Activated T-helper 9 cell treated with anti-CD3 and anti-CD28 coated beads, Interleukin-2, amount 50 U/mL, for 16 hours (primary cell): ENCODE measurements at regions not wholly inside any gene's neighbourhood (a gene's known extent, or its start where the extent isn't known, plus 50 kb on each side); places are given as distances from the start of the nearest gene placed in this dataset.

Experiments
- DNase-seq: peaks from one replicate; pipeline ENCODE4 v3.0.0-alpha.2; 2020; ENCODE audit warnings: low read depth

DNA sequence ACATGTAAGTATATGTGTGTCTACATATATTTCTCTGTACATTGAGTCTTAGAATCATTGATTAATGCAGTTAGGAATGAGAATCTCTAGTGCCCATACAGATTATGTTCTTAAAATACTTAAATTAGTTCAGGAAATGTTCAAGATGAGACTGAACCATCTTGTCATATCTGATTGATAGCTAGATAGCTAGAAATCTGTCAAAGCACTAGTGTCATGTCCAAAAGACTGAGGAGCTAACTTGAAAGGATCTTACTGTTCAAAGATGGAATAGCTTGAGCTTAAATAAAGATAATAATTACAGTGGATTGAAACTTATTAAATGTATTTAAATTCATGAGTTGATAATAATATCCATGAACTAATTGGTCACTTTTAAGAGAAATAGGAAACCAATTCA lies 191.7 kb upstream of the TCF21 start:
- DNase-seq: no peak

DNA sequence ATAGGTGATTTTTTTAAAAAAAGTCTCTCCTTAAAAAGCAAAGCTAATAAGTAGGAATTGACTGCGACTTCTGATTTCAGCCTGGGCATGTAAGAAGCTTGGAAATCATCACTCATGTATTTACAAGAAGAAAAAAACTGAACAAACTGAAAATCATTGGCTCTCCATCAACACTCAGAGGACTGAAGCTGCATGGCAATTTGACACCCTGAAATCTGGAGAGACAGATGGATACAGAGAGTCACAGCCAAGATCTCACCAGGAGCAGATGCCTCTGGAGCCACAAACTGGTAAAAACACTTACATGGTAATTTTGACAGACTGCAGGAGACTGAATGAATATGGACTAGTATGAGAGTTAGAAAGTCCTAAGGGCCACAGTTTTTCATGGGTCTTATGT lies 191.2 kb upstream of the TCF21 start:
- no peak for DNase-seq

DNA sequence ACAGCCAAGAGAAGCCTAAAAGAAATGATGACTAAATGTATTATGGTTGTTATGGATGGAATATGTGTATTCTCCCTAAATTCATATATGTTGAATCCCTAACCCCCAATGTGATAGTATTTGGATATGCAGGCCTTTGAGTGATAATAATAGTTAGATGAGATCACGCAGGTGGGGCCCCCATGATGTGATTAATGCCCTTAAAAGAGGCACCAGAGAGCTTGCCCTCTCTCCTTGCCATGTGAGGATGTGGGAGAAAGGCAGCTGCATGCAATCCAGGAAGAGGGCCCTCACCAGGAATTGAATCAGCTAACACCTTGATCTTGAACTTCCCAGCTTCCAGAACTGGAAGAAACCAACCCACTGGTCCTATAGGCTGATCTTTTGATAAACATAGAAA lies 190.6 kb upstream of the TCF21 start:
- no peak for DNase-seq

DNA sequence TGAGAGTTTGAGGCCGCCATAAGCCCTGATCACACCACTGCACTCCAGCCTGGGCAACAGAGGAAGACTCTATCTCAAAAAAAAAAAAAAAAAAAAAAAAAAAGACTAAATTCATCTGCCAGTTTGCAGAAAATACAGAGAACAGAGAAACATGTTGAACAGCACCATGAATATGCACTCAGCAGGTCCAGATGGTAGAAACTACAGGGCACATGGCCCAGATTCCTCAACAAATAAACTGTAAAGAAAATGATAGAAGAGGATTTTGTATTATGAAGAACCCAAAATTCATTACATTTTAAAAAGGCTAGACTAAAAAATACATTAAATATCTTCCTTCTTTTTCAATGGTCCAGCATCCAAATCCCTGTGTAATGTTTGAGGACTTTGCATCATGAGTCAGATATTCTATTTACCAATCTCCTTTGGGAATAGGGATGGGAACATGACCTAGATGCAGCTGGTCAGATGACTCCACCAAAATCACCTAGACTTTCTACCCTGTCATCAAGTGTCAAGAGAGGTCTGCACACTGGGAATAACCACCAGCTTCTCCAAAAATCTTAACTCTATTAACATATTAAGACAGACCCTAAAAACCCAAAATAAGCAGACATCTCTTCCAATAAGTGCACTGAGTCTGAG lies 189.1 kb upstream of the TCF21 start:
- no peak for DNase-seq

DNA sequence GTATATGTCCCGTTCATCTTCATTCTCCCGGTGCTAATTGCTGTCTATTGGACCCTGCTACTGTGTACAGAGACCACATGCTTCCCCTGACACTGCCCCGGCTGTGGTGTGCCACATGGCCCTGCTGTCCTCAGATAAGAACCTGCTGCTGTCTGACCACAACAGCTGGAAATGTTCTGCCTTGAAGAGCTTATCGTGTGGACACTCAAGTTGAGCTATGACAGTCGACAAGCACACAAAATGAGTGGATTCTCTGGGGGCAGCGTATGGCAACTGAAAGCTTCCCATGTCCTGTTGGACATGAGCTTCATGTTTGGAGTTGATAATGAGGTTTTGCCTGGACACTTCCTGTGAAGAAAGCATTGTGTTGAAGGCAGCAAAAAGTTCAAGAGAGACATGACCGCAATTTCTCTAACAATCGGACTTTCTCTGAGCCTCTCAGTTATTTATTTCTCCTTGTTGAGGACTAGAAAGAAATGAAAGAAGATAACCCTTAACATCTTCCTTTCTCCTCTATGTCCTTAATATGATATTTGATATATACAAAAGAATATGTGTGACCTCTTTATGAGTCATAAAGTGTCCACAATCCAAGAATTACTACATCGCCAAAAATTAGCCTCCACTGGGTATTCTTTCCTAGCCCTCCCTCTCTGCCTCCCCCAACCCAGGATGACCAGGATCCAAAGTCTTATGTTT lies 187.1 kb upstream of the TCF21 start:
- DNase-seq: no peak

DNA sequence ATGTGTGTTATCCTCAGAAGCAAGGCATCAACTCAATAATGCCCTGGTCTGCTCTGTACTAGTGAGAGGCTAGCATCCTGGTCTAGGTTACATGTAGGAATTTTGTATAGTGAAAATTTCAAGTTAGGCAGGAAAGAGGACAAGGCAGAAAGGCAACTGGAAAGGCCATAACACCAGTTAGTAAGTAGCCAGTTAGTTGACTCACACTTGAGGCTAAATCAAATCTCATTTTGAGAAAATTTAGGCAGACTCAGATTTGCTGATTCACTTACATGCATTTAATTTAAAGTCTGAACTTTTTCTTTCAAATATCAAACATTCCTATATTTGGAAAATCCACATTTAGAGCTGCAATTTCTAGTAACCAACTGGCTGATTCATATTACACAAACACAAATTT lies 184.5 kb upstream of the TCF21 start:
- no peak for DNase-seq

DNA sequence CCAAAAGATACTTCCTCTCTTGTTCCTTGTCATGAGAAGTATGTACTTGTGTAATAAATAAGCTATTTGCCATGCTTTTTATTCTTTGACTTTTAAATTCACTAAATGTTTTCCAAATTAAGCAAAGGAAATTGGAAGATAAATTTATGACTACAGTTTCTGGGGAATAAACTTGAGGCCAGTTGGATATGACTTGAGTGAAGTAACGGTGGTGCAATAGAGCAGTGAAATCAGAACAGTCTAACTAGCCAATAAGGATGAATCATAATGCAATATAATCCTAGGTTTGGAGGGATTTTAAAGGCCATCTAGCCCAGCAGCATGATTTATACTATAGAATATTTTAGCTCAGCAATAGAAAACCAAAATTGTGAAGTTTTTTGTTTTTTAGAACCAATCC lies 183.8 kb upstream of the TCF21 start:
- no peak for DNase-seq

DNA sequence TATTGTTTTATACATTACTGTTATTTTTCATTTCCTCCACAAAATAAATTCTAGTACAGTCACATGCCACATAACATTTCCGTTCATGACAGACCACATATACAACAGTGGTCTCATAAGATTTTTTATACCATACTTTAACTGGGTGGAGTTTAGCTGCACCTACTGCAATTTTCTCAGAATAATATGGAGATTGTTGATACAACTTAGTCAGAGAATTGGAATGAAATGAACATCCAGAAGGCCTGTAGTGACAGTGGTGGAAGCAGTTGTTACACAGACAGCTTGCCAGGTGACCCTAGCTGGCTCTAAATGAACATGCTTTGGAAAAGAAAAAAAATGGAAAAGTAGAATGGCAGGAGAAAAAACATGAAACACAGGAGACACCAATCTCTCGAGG lies 183.2 kb upstream of the TCF21 start:
- no peak for DNase-seq

DNA sequence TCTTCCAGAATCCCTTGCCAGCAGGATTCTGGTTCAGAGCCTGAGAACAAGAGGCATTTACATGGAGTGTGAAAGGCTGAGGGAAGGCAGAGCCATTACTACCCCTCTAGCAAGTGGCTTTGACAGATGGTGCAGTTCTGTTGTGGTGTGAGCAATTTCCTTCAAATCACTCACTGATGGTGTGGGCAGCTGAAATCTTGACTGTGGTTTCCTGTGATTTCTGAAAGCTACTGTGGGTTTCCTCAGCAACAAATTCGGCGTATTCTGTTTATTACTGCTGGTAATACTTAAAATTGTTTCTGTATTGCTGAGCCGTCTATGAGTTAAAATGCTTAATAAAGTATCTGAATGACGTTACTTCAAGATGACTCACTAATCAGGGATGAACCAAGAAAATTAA lies 181.5 kb upstream of the TCF21 start:
- no peak for DNase-seq

DNA sequence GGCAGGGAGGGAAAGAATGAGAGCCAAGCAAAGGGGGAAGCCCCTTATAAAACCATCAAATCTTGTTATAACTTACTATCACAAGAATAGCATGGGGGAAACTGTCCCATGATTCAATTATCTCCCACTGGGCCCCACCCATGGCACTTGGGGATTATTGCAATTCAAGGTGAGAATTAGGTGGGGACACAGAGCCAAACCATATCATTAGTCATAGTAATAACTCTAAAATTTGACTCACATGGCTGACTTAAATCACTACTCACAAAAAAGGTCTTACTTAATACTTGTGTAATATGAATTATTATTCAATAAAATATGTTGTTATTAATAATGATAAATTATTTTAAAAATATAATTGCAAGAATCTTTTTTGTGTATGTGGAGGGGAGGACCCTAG lies 178.1 kb upstream of the TCF21 start:
- DNase-seq: no peak

DNA sequence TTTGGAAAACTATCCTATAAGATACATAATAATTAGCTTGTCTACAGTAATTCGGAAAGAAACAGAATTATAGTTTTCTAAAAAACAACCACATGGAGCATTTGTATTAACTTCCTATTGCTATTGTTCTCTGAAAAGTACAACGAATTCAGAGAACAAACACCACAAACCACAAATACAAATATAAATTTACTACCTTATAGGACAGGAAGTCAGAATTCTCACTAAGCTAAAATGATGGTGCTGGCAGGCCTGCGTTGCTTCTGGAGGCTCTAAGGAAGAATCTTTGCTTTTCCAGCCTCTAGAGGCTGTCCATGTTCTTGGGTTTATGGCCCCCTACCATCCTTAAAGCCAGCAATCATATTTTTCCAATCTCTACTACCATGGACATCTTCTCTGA lies 173.6 kb upstream of the TCF21 start:
- no peak for DNase-seq

DNA sequence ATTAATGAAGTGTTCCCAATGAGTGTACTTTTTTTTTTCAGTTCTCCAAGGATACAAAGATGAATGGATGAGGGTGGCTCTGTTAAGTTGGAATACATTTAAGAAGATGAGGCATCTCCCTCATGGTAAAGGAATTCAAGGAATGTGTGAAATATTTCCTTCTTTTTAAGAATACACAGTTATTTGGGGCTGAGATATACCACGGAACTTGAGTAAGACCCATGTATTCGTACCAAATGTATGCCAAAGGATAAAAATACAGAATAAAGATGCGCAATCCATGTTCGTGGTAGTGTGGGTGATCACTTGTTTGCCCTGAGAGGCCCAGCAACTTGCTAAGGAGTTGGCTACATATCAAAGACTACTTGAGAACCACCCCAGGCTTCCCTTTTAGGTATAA lies 164.2 kb upstream of the TCF21 start:
- no peak for DNase-seq

DNA sequence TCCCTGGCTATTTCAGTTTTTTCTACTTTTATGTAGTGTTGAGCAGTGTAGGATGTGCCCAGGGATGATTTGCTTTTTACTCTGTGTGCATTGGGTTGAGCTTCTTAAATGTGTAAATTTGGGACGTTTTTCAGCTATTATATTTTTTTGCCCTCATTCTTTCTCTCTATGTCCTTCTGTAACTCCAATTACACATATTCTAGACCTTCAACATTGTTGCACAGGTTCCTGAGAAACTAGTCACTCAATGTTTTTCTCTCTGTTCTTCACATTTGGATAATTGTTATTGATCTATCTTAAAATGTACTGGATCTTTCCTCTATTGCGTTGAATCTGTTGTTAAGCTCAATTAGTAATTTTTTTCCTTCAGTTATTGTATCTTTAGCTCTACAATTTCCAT lies 162.7 kb upstream of the TCF21 start:
- DNase-seq: no peak

DNA sequence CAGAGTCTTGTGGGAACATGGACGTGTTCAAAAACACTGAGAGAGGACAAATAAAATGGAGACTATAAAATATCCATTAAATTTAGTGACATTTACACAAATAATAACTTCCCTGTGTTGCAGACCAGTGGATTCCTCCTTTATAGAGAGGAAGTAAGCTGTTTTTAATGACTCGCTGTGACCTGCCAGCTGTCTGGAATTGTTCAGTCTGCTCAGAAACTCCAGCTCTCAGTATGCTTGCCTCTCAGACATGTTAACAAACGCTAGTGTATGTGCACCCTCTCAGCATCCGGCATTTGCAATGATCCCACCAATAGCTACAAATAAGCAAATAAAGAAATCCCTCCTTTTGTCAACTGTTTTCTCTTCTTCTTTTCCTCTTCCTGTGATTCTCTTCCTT lies 158.0 kb upstream of the TCF21 start:
- DNase-seq: no peak

DNA sequence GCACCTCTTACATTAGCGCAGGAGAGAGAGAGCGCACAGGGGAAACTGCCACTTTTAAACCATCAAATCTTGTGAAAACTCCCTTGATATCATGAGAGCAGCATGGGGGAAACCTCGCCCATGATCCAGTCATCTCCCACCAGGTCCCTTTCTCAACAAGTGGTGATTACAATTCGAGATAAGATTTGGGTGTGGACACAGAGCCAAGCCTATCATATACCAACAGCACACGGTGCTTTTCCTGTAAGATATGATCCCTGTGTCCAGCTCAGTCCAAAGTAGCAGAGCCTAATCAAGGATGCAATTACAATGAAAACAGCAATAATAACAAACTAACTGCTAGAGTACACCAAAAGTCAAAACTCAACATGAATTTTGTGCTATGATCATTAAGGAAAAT lies 148.7 kb upstream of the TCF21 start:
- DNase-seq: no peak

DNA sequence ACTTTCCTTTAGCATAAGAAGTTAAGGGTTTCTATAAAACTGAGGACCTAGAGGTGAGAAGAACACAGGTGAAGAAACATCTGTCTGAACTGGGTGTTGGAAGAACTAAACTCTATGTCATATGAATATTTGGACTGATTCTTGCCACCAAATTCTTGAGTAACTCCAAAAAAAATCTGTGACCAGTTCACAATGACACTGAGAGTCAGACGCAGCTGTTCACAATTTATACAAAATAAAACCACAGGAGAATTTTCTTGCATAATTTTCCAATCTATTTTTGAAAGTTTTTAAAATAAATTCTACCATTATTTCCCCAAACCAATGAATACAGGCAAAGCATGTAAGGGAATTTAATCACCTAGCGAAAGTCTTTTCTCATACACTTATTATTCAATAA lies 148.1 kb upstream of the TCF21 start:
- DNase-seq: no peak

DNA sequence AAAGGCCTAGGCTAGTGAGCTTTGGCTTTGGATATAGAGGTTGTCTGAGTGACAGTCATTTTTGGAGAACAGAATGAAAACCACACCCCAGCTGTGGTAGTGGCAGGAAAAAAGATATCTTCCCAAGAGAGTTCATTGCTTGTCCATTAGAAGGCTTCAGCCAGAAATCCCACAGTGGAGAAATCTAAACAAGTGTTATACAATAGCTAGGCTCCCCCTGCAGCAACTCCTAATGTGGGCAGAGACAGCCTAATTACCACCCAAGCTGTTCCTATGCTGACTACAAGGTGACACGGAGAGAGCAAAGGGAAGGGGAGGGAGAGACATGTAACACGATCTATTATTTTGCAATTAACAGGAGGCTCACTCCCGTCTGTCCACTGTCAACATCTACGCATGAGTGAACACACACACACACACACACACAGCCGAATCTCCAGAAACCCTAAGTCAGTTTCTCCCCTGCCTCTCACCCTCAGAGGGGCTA lies 147.5 kb upstream of the TCF21 start:
- no peak for DNase-seq

DNA sequence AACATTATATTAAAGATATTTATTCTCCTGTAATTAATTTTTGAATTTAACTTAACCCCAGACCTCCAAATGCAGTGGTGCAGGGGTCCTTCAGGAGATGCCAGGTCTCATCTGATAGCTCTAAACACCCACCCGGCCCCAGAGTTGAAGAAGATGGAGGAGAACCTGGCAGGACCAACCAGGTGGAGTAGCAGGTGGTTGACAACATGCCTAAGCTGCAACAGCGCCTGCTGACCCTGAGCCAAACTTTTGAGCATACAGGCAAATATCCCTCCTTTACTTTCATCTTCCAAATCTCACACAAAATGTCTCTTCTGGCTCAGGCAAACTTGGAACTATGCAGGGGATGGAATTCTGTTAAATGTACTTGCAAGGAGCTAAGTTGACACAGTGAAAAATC lies 145.3 kb upstream of the TCF21 start:
- DNase-seq: no peak

DNA sequence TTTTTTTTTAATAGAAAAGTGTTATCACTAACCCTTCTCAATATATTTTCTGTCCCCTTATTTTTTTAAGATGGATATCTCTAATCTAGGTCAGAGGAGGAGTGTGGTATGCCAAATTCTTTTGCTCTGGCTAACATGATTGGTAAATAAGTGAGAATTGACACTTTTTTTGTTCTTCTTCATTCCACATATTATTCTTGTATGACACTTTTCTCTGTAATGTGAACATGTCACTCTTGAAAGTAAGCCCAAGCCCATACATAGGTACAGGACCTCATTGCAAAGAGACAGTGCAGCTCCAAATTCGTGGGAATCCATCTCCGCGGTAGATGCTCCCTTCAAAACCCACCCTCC lies 142.5 kb upstream of the TCF21 start:
- no peak for DNase-seq

DNA sequence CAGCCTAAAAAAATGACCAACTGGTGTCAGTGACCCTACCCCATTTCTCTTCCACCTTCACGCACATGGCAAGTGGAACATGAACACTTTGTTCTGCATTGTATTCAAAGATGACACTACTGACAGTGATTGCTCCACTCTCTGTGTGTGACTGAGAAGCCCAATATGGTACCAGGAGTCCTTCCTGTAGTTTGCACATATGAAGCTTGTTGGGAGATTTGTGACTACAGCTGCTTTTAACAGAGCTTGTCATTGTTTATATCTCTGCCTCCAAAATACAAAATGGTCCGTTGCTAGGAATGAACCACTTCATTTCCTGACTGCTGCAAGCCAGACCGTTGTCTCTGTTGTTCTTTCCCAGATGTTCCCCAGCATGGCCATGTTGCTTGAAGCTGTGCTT lies 140.3 kb upstream of the TCF21 start:
- DNase-seq: no peak

DNA sequence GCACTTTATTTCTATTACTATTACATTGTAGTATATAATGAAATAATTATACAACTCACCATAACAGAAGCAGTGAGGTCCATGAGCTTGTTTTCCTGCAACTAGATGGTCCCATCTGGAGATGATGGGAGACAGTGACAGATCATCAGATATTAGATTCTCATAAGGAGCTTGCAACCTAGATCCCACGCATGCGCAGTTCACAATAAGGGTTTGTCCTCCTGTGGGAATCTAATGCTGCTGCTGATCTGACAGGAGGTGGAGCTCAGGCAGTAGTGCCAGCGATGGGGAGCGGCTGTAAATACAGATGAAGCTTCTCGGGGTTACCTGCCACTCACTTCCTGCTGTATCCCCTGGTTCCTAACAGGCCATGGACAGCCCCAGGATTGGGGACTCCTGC lies 139.5 kb upstream of the TCF21 start:
- no peak for DNase-seq

DNA sequence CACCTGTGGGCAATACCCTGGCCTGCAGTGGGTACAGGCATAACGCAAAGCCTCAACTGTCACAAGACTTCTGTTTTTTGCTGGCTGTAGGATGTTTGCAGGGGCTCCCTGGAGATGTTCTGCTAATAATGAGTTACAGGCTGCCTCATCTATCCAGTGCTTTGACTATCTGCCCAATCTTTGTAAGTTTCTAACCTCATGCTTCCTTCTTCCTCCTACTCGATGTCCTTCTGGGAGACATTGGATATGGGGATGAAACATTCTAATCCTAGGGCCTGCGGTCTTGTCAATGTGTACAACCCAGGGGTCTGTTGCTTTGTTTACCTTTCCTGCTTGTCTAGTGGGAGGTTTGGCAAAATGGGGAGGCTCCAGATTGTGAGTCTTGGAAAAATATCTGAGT lies 136.8 kb upstream of the TCF21 start:
- DNase-seq: no peak

DNA sequence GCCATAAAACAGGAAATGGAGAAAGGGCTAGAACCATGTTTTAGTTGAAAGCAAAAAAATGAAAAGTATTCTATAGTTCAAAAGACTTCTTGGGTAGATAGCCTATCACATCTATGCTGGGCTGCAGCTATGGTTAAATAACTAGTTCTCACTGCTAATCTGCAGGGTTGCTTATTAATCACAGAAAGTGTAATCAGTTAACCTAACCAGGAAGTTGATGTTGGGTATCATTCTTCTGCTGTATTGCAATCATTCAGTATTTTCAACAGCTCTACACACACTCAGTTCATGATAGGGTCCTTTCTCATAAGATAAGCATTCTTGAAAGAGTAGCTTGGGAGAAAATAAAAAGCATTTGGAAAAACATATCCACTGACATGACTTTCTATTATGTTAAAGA lies 135.2 kb upstream of the TCF21 start:
- no peak for DNase-seq

DNA sequence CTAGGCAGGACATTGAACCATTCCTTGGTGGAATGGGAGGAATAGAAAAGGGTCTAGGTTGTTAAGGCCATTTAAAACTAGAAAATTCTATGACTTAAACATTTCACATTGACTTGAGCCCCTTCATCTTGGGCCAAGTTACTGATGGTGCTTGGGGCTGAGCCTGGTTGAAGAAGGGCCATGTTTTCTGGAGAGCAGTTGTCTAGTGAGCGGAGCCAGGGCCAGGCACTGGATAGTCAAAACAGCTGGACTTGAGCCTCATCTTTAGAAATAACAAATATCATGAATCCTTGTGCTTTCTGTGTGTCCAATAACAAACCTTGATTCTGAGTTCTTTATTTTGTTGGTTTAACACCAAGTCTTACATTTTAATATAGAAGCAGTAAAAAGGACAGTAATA lies 134.6 kb upstream of the TCF21 start:
- no peak for DNase-seq
